ENCODE measurements at regions not wholly inside any gene's neighbourhood (a gene's known extent, or its start where the extent isn't known, plus 50 kb on each side); places are given as distances from the start of the nearest gene placed in this dataset.
A peak's percentile ranks its signal among the peaks of the same experiment; 100 is the strongest.

- intact Hi-C loops (cut with DNase I, micrococcal nuclease): no loop called here
- Mint-ChIP-seq H3K4me3 (no peak overlapping the region), H3K27me3 (peaks cover 12% of the 10 kb centered on the region), H3K4me1 (no peaks in the 10 kb centered on the region), H3K27ac (no peak overlapping the region), H3K36me3 (ENCODE audit: low read depth) (no peaks in the 10 kb centered on the region), H3K9me3 (ENCODE audit: low read depth) (no peaks in the 10 kb centered on the region)
- DNase-seq: no peak
- POLR2A ChIA-PET: no interaction called here
- CTCF ChIA-PET: interaction anchor here (0.6 kb wide), 1 partner anchor 81 kb away, joined by 3 read pairs; no protein-coding TSS in a partner anchor
- ATAC-seq: no peak
Measured at GRCh38 chr14:51448831-51449670, 202.7 kb upstream of the FRMD6 start.

- ATAC-seq: no peak
- no peak for DNase-seq
- intact Hi-C loops (cut with DNase I, micrococcal nuclease): no loop called here
- no peaks in the 10 kb centered on the region for H3K36me3 Mint-ChIP-seq (ENCODE audit: low read depth)
- no peak overlapping the region for H3K27ac Mint-ChIP-seq
- H3K9me3 Mint-ChIP-seq (ENCODE audit: low read depth): no peaks in the 10 kb centered on the region
- H3K4me1 Mint-ChIP-seq: no peaks in the 10 kb centered on the region
- no peak overlapping the region for H3K4me3 Mint-ChIP-seq
- CTCF ChIA-PET: no interaction called here
- POLR2A ChIA-PET: no interaction called here
- peaks cover 9% of the 10 kb centered on the region for H3K27me3 Mint-ChIP-seq
Measured at GRCh38 chr14:51449681-51450080, 202.0 kb upstream of the FRMD6 start.

GRCh38 chr14:51451561-51451960 lies 200.1 kb upstream of the FRMD6 start:
- POLR2A ChIA-PET: no interaction called here
- H3K27ac Mint-ChIP-seq: no peak overlapping the region
- CTCF ChIA-PET: no interaction called here
- ATAC-seq: no peak
- H3K4me3 Mint-ChIP-seq: no peak overlapping the region
- intact Hi-C loops (cut with DNase I, micrococcal nuclease): no loop called here
- no peaks in the 10 kb centered on the region for H3K36me3 Mint-ChIP-seq (ENCODE audit: low read depth)
- no peaks in the 10 kb centered on the region for H3K9me3 Mint-ChIP-seq (ENCODE audit: low read depth)
- peaks cover 8% of the 10 kb centered on the region for H3K27me3 Mint-ChIP-seq
- H3K4me1 Mint-ChIP-seq: no peaks in the 10 kb centered on the region
- DNase-seq: no peak

GRCh38 chr14:51453869-51454268 lies 197.8 kb upstream of the FRMD6 start:
- POLR2A ChIA-PET: no interaction called here
- Mint-ChIP-seq H3K4me1 (no peaks in the 10 kb centered on the region), H3K9me3 (ENCODE audit: low read depth) (no peaks in the 10 kb centered on the region), H3K27ac (no peak overlapping the region), H3K36me3 (ENCODE audit: low read depth) (no peaks in the 10 kb centered on the region), H3K27me3 (peaks cover 7% of the 10 kb centered on the region), H3K4me3 (no peak overlapping the region)
- ATAC-seq: no peak
- intact Hi-C loops (cut with DNase I, micrococcal nuclease): no loop called here
- DNase-seq: no peak
- CTCF ChIA-PET: no interaction called here

- DNase-seq (no peak), ATAC-seq (no peak)
- Mint-ChIP-seq H3K4me1 (no peaks in the 10 kb centered on the region), H3K9me3 (ENCODE audit: low read depth) (no peaks in the 10 kb centered on the region), H3K27me3 (peaks cover 6% of the 10 kb centered on the region), H3K27ac (no peak overlapping the region), H3K4me3 (no peak overlapping the region), H3K36me3 (ENCODE audit: low read depth) (no peaks in the 10 kb centered on the region)
- ChIA-PET POLR2A (no interaction called here), CTCF (no interaction called here)
- intact Hi-C loops (cut with DNase I, micrococcal nuclease): no loop called here
Measured at GRCh38 chr14:51454351-51454750, 197.4 kb upstream of the FRMD6 start.

- H3K9me3 Mint-ChIP-seq (ENCODE audit: low read depth): no peaks in the 10 kb centered on the region
- ChIA-PET POLR2A (no interaction called here), CTCF (no interaction called here)
- no peaks in the 10 kb centered on the region for H3K4me1 Mint-ChIP-seq
- DNase-seq: no peak
- no peaks in the 10 kb centered on the region for H3K36me3 Mint-ChIP-seq (ENCODE audit: low read depth)
- no peak for ATAC-seq
- no peak overlapping the region for H3K4me3 Mint-ChIP-seq
- no peak overlapping the region for H3K27ac Mint-ChIP-seq
- intact Hi-C loops (cut with DNase I, micrococcal nuclease): no loop called here
- H3K27me3 Mint-ChIP-seq: peaks cover 6% of the 10 kb centered on the region
Measured at GRCh38 chr14:51455041-51455835, 196.5 kb upstream of the FRMD6 start.

GRCh38 chr14:51457843-51458562 lies 193.7 kb upstream of the FRMD6 start:
- ATAC-seq (no peak), DNase-seq (no peak)
- CTCF ChIA-PET: no interaction called here
- H3K27me3 Mint-ChIP-seq: peaks cover 6% of the 10 kb centered on the region
- no peak overlapping the region for H3K27ac Mint-ChIP-seq
- no peaks in the 10 kb centered on the region for H3K4me1 Mint-ChIP-seq
- H3K4me3 Mint-ChIP-seq: no peak overlapping the region
- POLR2A ChIA-PET: no interaction called here
- no peaks in the 10 kb centered on the region for H3K9me3 Mint-ChIP-seq (ENCODE audit: low read depth)
- intact Hi-C loops (cut with DNase I, micrococcal nuclease): no loop called here
- no peaks in the 10 kb centered on the region for H3K36me3 Mint-ChIP-seq (ENCODE audit: low read depth)

- Mint-ChIP-seq H3K36me3 (ENCODE audit: low read depth) (no peaks in the 10 kb centered on the region), H3K27me3 (peaks cover 6% of the 10 kb centered on the region), H3K9me3 (ENCODE audit: low read depth) (no peaks in the 10 kb centered on the region), H3K4me1 (no peaks in the 10 kb centered on the region), H3K27ac (no peak overlapping the region), H3K4me3 (no peak overlapping the region)
- CTCF ChIA-PET: interaction anchor here (1.2 kb wide), 1 partner anchor 17 kb away, joined by 3 read pairs; no protein-coding TSS in a partner anchor
- intact Hi-C loops (cut with DNase I, micrococcal nuclease): no loop called here
- peak; percentile 30 for ATAC-seq
- POLR2A ChIA-PET: no interaction called here
- no peak for DNase-seq
Measured at GRCh38 chr14:51458563-51458955, 193.2 kb upstream of the FRMD6 start.

GRCh38 chr14:51460011-51460410 lies 191.7 kb upstream of the FRMD6 start:
- no peak overlapping the region for H3K27ac Mint-ChIP-seq
- no peak for ATAC-seq
- H3K4me3 Mint-ChIP-seq: no peak overlapping the region
- ChIA-PET CTCF (interaction anchor here (0.5 to 1.2 kb wide), 2 partner anchors 15 to 63 kb away, joined by 3 read pairs; no protein-coding TSS in a partner anchor), POLR2A (no interaction called here)
- H3K9me3 Mint-ChIP-seq (ENCODE audit: low read depth): no peaks in the 10 kb centered on the region
- H3K4me1 Mint-ChIP-seq: no peaks in the 10 kb centered on the region
- intact Hi-C loops (cut with DNase I, micrococcal nuclease): no loop called here
- H3K27me3 Mint-ChIP-seq: peaks cover 6% of the 10 kb centered on the region
- no peak for DNase-seq
- no peaks in the 10 kb centered on the region for H3K36me3 Mint-ChIP-seq (ENCODE audit: low read depth)

GRCh38 chr14:51462182-51462581 lies 189.5 kb upstream of the FRMD6 start:
- Mint-ChIP-seq H3K4me3 (no peak overlapping the region), H3K27me3 (peaks cover 2% of the 10 kb centered on the region), H3K4me1 (no peaks in the 10 kb centered on the region), H3K9me3 (ENCODE audit: low read depth) (no peaks in the 10 kb centered on the region), H3K27ac (no peak overlapping the region), H3K36me3 (ENCODE audit: low read depth) (no peaks in the 10 kb centered on the region)
- ATAC-seq (no peak), DNase-seq (no peak)
- intact Hi-C loops (cut with DNase I, micrococcal nuclease): no loop called here
- ChIA-PET CTCF (no interaction called here), POLR2A (no interaction called here)

- Mint-ChIP-seq H3K27me3 (no peaks in the 10 kb centered on the region), H3K4me3 (no peak overlapping the region), H3K36me3 (ENCODE audit: low read depth) (no peaks in the 10 kb centered on the region), H3K27ac (no peak overlapping the region), H3K9me3 (ENCODE audit: low read depth) (no peaks in the 10 kb centered on the region), H3K4me1 (no peaks in the 10 kb centered on the region)
- no peak for ATAC-seq
- DNase-seq: no peak
- ChIA-PET POLR2A (no interaction called here), CTCF (no interaction called here)
- intact Hi-C loops (cut with DNase I, micrococcal nuclease): no loop called here
Measured at GRCh38 chr14:51462706-51463105, 189.0 kb upstream of the FRMD6 start.

GRCh38 chr14:51463461-51463860 lies 188.2 kb upstream of the FRMD6 start:
- Mint-ChIP-seq H3K9me3 (ENCODE audit: low read depth) (no peaks in the 10 kb centered on the region), H3K36me3 (ENCODE audit: low read depth) (no peaks in the 10 kb centered on the region), H3K4me1 (no peaks in the 10 kb centered on the region), H3K27ac (no peak overlapping the region), H3K27me3 (no peaks in the 10 kb centered on the region), H3K4me3 (no peak overlapping the region)
- no peak for DNase-seq
- ChIA-PET CTCF (no interaction called here), POLR2A (no interaction called here)
- intact Hi-C loops (cut with DNase I, micrococcal nuclease): no loop called here
- no peak for ATAC-seq
